ENCODE measurements at regions not wholly inside any gene's neighbourhood (a gene's known extent, or its start where the extent isn't known, plus 50 kb on each side); places are given as distances from the start of the nearest gene placed in this dataset.

DNA sequence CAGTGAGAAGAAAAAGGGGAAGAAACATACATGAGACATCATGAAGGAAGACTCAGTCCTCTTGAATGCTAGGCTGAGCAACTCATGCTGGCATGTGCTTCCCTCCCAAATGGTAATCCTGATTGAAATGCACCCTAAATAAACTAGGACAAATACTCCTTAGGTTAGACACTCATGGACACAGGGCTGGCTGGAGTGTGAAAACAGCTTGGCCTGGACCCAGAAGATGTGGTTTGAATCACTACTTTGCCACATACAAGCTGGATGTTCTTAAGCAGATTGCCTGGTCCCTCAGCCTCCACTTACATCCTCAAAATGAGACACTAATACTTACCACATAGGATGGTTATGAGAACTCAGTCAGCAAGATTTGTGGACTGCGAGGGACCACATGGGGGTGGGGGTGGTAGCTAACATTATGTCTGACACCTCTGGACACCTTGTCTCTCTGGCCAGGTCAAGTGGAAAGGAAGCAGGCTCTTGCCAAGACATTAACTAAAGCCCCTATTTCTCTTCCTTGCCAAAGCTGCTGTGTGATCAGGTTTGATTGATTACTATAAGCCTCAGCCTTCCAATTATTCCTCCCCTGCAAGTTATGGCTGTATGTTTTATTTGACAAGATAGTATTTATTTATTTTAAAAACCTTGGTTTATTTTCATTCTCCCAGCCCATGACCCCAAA, 138.9 kb upstream of the SLC7A14 start:
- TF ChIP-seq FOXM1 (IDR thresholded peaks at IDR 0.05; ENCODE audit: borderline replicate concordance): no peak
- no peak for TF ChIP-seq FOXA1 (IDR thresholded peaks at IDR 0.05)

All from HEK293T (cell line).